Fibroblast of pulmonary artery (primary cell): ENCODE measurements at regions not wholly inside any gene's neighbourhood (a gene's known extent, or its start where the extent isn't known, plus 50 kb on each side); places are given as distances from the start of the nearest gene placed in this dataset.

Experiments used
- DNase-seq: peaks from one replicate; pipeline ENCODE4 v3.0.0-alpha.2; 2010; ENCODE audit warnings: low read depth
- H3K4me3 ChIP-seq: replicated peaks from 2 replicates; pipeline ENCODE4 v1.5.1; 2011; ENCODE audit warnings: low read depth, mild to moderate bottlenecking, control low read depth, low read length, moderate library complexity
- CTCF ChIP-seq: IDR thresholded peaks from 2 replicates; pipeline ENCODE4 v1.5.1; 2011; ENCODE audit warnings: mild to moderate bottlenecking, control low read depth, low read length, inconsistent platforms; ENCODE audit errors: missing control alignments

GRCh38 chr6:141437685-141438084 is 695.0 kb upstream of the GJE1 start:
- no peak for DNase-seq
- no peak for TF ChIP-seq CTCF
- H3K4me3 ChIP-seq, result no peak overlapping the region

- no peak for DNase-seq
- no peak overlapping the region for H3K4me3 ChIP-seq
- TF ChIP-seq CTCF, result no peak
Measured at GRCh38 chr6:141437011-141437410, 695.7 kb upstream of the GJE1 start.

- no peak overlapping the region for H3K4me3 ChIP-seq
- DNase-seq, result no peak
- TF ChIP-seq CTCF, result no peak
Measured at GRCh38 chr6:141426400-141426980, 706.2 kb upstream of the GJE1 start.

GRCh38 chr6:141421378-141421777 is 711.3 kb upstream of the GJE1 start:
- peak; percentile 77 for DNase-seq
- no peak for TF ChIP-seq CTCF
- H3K4me3 ChIP-seq, result no peak overlapping the region

- no peak for TF ChIP-seq CTCF
- H3K4me3 ChIP-seq, result no peak overlapping the region
- no peak for DNase-seq
Measured at GRCh38 chr6:141418076-141418475, 714.6 kb upstream of the GJE1 start.

GRCh38 chr6:141415896-141416295 is 716.8 kb upstream of the GJE1 start:
- no peak overlapping the region for H3K4me3 ChIP-seq
- DNase-seq, result no peak
- no peak for TF ChIP-seq CTCF

- no peak for DNase-seq
- H3K4me3 ChIP-seq, result no peak overlapping the region
- no peak for TF ChIP-seq CTCF
Measured at GRCh38 chr6:141413196-141413595, 719.5 kb upstream of the GJE1 start.
